GM19463 (cell line): ENCODE measurements at regions not wholly inside any gene's neighbourhood (a gene's known extent, or its start where the extent isn't known, plus 50 kb on each side); places are given as distances from the start of the nearest gene placed in this dataset.

Experiments
- ATAC-seq: cut with Tn5 transposase; IDR thresholded peaks from one replicate; pipeline ENCODE4 v1.9.1; 2021; ENCODE audit warnings: mild to moderate bottlenecking, moderate library complexity; ENCODE audit not compliant: unreplicated experiment

GRCh38 chrX:9191392-9191791, 157.5 kb upstream of the FAM9B start:
- no peak for ATAC-seq

GRCh38 chrX:9195199-9195880, 161.4 kb upstream of the FAM9B start:
- ATAC-seq = no peak

GRCh38 chrX:9196961-9197640, 163.2 kb upstream of the FAM9B start:
- ATAC-seq = no peak

- ATAC-seq = no peak
Observed at GRCh38 chrX:9204560-9204959, 170.6 kb upstream of the FAM9B start.

- no peak for ATAC-seq
Observed at GRCh38 chrX:9205599-9206223, 171.8 kb upstream of the FAM9B start.

GRCh38 chrX:9207142-9207541, 173.2 kb upstream of the FAM9B start:
- ATAC-seq = no peak

DNA sequence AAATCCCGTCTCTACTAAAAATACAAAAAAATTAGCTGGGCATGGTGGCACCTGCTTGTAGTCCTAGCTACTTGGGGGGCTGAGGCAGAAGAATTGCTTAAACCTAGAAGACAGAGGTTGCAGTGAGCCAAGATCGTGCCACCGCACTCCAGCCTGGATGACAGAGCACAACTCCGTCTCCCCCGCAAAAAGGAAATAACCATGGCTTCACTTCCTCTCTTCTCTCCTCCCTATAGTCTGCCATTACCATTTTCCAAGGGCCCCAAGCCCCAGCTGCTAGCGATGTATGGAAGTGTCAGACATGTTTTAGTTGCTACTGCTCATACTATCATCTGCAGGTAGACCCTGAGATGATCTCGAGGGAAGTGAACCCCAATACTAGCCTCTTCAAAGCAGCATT, 177.3 kb upstream of the FAM9B start:
- no peak for ATAC-seq

DNA sequence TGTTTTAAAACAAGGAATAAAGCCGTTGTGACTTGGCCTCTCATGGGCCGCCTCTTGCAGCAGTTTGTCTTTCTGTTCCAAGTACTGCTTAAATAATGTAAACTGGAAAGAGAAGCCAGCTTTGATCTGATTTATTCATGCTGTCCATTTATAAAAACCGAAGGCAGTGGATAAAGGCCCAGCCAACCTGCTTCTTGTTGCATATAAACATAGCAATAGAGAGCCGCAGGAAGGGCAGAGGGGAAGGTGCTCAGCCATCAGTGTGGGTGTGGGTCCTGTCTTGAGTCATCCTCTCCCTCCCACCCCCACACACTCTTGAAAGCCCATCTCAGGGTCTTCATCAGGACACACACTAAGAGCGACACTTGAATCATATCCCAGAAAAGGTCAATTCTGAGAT, 187.9 kb upstream of the FAM9B start:
- ATAC-seq = no peak

- no peak for ATAC-seq
Observed at GRCh38 chrX:9222299-9222698, 188.4 kb upstream of the FAM9B start.

DNA sequence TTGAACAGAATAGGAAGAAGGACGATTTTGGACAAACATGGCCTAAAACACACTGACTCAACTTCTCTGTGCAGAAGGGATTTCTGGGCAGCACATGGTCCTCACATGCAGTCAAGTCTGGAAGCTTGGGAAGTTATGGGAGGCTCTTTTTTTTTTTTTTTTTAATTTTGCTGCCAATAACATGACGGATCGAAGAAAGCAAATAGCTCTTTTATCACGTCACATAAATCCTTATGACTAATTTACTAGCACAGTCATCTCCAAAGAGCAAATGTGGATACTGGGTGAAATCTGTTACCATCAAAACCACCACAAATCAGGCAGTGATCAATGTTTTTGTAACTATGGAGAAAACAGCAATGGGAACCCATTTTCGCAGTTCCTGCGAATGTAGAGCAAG, 193.3 kb upstream of the FAM9B start:
- no peak for ATAC-seq

DNA sequence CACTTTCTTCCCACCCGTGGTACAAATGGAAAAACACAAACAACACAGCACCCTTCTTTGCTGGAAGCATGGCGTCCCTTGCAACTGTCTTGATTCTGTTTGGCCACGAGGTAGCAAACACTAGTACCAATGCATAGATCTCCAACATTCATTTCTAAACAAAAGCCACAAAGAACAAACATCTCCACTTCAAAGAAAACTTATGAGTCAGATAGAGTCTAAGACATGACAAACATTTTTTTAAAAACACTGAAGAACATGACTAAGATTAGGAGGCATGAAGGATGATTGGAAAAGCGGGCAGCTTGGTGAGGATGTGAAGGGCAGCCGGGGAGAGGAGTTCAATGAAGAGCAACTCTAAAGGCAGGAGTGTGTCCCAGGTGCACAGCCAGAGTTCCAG, 197.6 kb upstream of the FAM9B start:
- ATAC-seq = no peak

- no peak for ATAC-seq
Observed at GRCh38 chrX:9233141-9233540, 199.2 kb upstream of the FAM9B start.

GRCh38 chrX:9234315-9234714, 200.4 kb upstream of the FAM9B start:
- no peak for ATAC-seq

DNA sequence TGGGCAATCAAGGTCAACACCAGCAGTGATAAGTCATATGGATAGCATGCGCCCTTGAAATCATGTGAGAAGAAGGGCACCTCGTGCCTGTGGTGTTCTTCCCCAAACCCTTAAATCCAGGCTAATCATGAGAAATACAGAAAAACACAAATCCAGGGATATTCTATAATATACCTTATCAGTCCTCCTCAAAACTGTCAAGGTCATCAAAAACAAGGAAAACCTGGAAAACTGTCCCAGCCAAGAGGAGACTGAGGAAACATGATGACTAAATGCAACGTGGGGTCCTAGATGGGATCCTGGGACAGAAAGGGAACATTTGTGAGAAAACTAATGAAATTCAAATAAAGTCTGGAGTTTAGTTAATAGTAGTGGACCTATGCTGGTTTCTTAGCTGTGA, 201.8 kb upstream of the FAM9B start:
- ATAC-seq = no peak

- no peak for ATAC-seq
Observed at GRCh38 chrX:9240956-9241355, 207.0 kb upstream of the FAM9B start.

GRCh38 chrX:9241427-9241826, 207.5 kb upstream of the FAM9B start:
- no peak for ATAC-seq

- ATAC-seq = no peak
Observed at GRCh38 chrX:9249051-9249846, 215.3 kb upstream of the FAM9B start.

- ATAC-seq = no peak
Observed at GRCh38 chrX:9252182-9252581, 212.7 kb upstream of the TBL1X start.

- ATAC-seq = no peak
Observed at GRCh38 chrX:9253211-9253610, 211.6 kb upstream of the TBL1X start.

DNA sequence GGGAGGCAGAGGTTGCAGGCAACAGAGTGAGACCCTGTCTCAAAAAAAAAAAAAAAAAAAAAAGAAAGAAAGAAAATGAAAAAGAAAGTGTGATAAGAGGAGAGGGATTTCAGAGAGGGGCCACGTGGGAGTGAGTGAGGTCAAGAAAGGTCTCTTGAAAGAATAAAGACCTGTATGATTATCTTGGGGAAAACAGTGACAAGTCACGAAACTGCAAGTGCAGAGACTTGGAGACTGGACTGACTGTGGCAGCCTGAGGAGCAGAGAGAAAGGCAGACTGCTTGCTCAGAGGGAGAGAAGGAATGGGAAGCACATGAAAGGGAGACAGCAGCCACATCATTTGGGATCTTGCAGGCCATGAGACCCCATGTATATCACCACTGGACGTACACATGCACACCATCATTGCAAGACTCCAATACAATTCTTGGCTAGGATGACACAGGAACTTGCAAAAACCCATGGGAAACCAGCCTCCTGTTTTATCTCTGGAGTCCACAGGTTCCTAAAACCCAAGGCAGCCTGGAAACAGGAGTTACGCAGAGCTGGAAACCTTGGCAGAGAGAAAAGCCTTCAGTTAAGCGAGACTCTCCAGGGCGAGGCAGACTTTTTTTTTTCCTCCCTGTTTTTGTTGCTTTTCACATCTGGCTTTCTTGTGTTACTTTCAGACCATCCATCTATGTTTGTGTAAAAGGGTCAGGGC, 207.0 kb upstream of the TBL1X start:
- ATAC-seq = no peak
